Nephron (organoid): ENCODE measurements at regions not wholly inside any gene's neighbourhood (a gene's known extent, or its start where the extent isn't known, plus 50 kb on each side); places are given as distances from the start of the nearest gene placed in this dataset.

Source experiments
- H3K27ac Mint-ChIP-seq, 3 experiments: 2 replicates each; pipeline ENCODE4 v1.8.0; 2020; ENCODE audit warnings: mixed read lengths in 3 of 3, mild to moderate bottlenecking in 2 of 3, moderate library complexity in 1 of 3
- H3K27me3 Mint-ChIP-seq: 2 replicates; pipeline ENCODE4 v1.8.0; 2021; ENCODE audit warnings: low read depth, mild to moderate bottlenecking, moderate library complexity, mixed read lengths
- H3K36me3 Mint-ChIP-seq: 2 replicates; pipeline ENCODE4 v1.8.0; 2020; ENCODE audit warnings: low read depth, mixed read lengths
- H3K4me1 Mint-ChIP-seq: 2 replicates; pipeline ENCODE4 v1.8.0; 2020; ENCODE audit warnings: mixed read lengths
- H3K4me3 Mint-ChIP-seq, 3 experiments: 2 replicates each; pipeline ENCODE4 v1.8.0; 2020; ENCODE audit warnings: mild to moderate bottlenecking in 3 of 3, mixed read lengths in 3 of 3, moderate library complexity in 2 of 3
- H3K9me3 Mint-ChIP-seq: 2 replicates; pipeline ENCODE4 v1.8.0; 2020; ENCODE audit warnings: mixed read lengths
- TF ChIP-seq, protein P1 (sequence below), 3 experiments: fragments of 200-600 bp; sonication (generic); IDR thresholded peaks; one replicate each; pipeline ENCODE4 v1.5.0; 2021; ENCODE audit warnings: antibody characterized with exemption in 3 of 3; ENCODE audit not compliant: unreplicated experiment in 3 of 3

DNA sequence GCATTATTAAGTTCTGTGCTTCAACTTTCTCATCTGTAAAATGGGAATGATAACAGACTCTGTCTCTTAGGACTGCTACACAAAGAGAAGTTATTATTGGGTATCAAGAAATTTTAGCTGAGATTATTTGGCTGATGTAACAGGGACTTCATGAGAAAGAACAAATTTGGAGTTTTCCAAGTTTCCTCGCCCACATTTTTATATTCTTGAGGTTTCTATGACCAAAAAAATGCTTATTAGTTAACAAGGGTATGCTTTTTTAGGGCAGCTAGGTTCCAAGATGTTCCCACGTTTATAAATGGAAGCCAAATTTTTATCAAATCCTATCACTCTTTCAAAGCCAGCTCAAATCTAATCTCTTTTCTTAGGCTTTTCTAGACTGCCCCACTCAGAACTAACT lies 50.6 kb upstream of the C3orf80 start:
- no peak overlapping the region for H3K4me3 Mint-ChIP-seq
- peaks cover 5% of the 10 kb centered on the region for H3K27me3 Mint-ChIP-seq
- peaks cover 4% of the 10 kb centered on the region for H3K36me3 Mint-ChIP-seq
- H3K27ac Mint-ChIP-seq = no peak overlapping the region
- peaks cover 1% of the 10 kb centered on the region for H3K4me1 Mint-ChIP-seq
- H3K9me3 Mint-ChIP-seq = peaks cover 3% of the 10 kb centered on the region
- TF ChIP-seq, protein P1, sequence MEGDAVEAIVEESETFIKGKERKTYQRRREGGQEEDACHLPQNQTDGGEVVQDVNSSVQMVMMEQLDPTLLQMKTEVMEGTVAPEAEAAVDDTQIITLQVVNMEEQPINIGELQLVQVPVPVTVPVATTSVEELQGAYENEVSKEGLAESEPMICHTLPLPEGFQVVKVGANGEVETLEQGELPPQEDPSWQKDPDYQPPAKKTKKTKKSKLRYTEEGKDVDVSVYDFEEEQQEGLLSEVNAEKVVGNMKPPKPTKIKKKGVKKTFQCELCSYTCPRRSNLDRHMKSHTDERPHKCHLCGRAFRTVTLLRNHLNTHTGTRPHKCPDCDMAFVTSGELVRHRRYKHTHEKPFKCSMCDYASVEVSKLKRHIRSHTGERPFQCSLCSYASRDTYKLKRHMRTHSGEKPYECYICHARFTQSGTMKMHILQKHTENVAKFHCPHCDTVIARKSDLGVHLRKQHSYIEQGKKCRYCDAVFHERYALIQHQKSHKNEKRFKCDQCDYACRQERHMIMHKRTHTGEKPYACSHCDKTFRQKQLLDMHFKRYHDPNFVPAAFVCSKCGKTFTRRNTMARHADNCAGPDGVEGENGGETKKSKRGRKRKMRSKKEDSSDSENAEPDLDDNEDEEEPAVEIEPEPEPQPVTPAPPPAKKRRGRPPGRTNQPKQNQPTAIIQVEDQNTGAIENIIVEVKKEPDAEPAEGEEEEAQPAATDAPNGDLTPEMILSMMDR (IDR thresholded peaks at IDR 0.05; ENCODE audit: unreplicated experiment in 3 of 3) = no peak
